Superior temporal gyrus (tissue), 1 donor: ENCODE measurements at regions not wholly inside any gene's neighbourhood (a gene's known extent, or its start where the extent isn't known, plus 50 kb on each side); places are given as distances from the start of the nearest gene placed in this dataset.
A peak's percentile ranks its signal among the peaks of the same experiment; 100 is the strongest.
"Not testable (repeated sequence)": the region's sequence is repeated elsewhere in the genome, so short reads cannot be mapped to it uniquely, and the experiment has no call there.

Experiments used
- DNase-seq: peaks from one replicate; pipeline ENCODE4 v3.0.0-alpha.2; 2016; ENCODE audit errors: extremely low spot score

DNA sequence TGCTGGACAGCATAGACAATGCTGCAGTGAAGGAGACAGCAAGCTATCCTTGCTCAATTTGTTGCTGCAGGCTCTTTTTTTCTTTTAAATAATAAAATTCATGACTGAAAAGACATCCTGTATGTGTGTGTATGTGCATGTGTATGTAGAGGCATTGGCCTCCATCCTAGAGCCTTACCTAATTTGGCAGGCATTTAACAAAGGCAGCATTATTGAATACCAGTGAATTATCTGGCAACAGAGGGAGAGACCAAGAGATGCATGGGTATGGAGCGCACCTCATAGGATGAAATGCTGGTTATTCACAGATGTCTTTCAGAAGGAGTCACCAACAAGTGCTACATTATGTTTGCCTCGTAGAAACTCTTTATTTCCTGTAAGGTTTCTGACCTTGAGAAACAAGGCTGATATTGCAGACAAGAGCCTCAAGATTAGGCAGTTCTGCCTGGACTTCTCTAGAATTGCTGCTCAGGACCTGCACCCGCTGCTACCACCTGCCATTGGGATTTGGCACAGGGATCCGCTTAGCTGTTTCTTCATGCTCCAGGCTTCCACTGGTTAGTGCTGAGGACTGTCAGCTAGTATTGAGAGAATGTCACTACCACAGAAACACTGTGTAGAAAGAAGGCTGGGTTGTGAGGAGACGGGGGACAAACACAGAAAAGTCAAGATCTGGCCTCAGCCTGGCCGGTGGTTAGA lies 247.7 kb upstream of the RFX3 start:
- no peak for DNase-seq

DNA sequence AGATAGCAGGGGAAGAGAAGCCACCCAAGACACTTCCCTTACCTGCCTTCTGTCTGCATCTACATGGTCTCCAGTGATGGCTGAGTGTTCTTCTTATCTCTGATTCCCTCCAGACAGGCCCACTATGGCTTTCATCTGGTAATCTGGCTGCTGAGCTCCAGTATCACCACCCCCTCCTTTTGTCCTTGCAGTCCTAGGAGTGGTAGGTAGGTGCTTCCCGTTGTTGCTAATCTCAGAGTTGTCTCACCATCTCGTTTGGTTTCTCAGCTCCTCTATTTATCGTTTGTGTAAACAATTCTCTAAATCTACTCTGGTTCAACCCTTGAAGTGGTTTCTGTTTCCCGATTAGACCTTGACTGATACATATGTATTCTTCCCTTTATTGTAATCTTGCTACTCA lies 243.8 kb upstream of the RFX3 start:
- no peak for DNase-seq

DNA sequence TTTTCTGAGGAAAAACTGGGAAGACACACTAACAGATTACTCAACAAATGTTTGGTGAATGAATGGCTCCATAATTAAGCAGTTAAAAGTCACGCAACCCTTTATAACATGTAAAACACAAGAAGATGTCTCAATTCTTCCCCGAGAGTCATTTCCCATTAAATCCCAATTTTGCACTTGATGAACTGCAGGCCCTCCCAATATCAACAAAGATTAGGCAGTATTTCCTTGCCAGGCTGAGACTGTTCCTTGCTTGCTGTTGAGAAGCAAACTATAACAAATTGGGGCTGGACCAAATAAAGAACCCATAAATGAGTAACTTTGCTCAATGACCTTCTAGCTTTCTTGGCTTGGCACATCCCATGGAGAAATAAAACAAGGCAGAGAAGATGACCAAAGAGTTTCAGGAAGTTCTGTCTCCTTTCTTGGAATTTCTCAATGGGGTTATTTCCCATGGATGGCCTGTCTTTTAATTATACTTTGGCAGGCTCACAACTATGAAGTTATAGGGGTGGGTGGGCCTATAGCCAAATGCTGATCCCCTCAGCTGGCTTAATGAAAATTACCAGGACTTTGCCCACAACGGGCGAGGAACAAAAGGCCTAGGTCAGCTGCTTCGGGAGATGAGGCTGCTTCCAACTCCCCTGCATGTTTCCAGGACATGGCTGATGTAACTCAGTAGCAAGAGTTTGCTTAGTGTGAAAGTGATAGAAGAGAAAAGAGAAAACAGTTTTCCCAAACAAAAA lies 243.1 kb upstream of the RFX3 start:
- no peak for DNase-seq

DNA sequence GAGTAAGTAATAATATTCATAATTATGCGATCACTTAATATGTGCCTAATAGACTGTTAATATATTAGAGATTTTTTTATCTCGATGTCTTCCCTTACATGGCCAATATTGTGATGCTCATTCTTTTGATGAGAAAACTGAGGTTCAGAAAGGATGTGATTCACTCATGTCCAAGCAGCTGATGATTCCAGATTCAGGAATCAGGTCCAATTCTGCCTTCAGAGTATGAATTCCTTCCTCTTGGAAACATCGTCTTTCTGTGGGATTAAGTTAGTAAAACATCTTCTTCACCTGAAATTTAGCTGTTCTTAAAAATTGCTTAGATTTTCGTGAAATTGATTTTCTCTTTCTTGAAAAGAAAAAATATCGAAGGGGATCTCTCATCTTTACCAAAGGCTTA lies 242.5 kb upstream of the RFX3 start:
- DNase-seq = no peak

DNA sequence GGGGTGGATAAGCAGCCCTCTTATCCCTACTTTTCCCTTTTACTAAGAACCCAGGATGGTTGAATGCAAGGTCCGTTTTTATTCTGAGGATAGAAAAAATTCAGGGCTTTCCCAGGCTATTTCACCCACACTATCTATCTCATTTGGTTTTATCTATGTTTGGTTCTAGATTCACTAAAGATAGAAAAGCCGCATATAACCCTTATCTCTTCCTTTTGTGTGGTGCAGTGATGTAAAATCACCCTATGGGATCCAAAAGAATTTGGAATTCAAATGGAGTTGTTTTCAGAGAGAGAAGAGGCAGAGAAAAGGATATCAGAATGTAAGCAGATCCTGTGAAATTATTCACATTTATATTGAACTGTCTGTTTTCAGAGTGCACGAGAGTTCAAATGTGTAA lies 236.3 kb upstream of the RFX3 start:
- no peak for DNase-seq

DNA sequence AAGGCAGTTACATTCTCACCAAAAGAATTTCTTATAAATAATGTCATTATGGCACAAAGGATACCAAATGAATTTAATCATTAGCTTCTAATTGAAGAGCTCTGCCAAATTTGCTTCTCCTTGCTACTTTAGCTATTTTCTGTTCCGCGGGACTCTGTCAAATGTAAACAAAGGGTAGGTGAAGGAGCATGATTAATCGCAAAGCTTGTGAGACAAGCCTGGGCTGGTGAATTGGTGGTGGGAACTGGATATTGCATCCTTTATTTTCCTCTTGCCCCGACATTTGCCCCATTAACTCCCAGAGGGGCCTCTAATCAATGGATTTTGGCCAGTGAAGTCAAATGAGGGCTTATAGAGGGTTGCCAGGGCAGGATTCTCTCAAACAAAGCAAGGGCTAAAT lies 234.2 kb upstream of the RFX3 start:
- no peak for DNase-seq

DNA sequence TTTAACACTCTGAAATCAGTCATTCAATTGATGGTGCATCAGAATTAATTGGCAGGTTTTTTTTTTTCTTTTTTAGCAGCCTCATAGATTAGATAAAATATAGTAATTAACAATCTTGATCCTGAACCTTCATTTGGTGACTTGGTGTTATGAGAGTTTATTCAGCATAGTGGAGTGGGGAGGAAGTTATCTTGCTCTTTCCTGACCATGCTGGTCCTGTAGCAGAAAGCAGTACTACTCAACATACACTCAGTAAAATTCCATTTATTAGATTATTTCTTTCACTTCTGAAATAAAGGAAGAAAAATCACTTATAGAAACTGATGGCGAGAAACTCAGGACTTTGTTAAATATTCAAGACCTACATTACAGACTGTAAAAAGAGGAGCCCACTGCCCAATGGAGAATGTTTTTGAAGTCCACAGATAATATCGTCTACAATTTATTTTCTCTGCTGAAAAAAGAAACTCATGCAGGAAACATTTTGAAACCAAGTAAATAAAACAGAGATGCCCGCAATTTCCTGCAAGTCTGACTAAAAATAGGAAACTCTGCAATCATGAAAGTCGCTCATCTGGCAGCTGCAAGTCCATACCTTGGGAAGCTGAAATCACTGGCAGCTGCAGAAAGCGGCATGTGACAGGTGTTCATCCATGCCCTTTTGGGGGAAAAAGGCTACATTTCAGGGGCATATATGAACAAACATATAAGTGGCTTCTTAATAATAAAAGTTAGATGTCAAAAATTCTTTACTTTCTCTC lies 233.2 kb upstream of the RFX3 start:
- no peak for DNase-seq

DNA sequence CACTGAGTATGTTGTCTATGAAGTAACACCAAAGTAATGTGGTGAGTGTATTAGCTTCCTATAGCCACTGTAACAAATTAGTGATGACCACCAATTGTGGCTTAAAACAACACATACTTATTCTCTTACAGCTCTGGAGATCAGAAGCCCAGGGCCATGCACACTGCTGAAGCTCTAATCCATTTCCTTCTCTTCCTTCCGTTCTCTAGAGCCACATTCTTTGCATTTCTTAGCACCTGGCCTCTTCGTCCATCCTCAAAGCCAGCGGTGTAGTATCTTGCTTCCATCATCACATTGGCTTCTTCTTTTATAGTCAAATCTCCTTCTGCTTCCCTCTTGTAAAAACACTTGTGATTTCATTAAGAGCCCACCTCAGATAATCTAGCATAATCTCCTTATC lies 230.3 kb upstream of the RFX3 start:
- DNase-seq = no peak

DNA sequence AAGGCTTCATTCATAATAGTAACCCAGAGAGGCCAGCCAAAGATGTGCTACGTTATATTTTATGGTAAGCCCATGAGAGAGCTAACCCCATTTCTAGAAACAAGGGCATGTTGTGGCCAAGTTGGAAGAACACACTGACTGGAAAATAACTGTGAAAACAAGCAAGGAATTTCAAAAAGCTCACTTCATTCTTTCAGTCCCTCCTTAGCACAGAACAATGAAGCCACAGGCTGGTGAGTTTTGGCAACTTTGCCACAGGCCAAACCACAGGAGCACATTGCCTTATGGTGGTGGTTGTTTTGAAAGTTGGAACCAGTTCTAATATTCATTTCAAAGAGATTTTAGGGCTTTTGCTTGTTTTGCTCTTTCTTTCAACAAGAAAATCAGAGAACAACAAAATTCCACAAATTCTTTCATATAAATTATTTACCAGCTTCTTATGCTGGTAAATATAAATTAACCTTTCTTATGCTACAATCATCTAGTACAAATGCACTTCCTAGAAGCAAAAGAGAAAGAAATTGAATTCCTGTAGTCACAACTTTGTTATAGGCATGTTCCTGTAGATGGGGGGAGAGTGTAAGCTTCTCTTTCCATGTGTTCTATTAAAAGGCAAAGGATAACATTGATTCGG lies 225.4 kb upstream of the RFX3 start:
- no peak for DNase-seq

DNA sequence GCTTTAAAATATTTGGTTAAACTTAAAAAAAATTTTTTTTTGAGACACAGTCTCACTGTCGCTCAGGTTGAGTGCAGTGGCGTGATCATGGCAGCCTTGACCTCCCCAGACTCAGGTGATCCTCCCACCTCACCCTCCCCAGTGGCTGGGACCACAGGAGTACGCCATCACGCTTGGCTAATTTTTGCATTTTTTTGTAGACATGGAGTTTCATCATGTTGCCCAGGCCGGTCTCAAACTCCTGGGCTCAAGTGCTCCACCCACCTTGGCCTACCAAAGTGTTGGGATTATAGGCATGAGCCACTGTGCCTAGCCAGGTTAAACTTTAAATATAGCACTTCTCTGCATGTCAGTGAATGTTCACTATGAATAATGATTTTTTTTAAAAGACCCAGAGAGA lies 224.5 kb upstream of the RFX3 start:
- DNase-seq = no peak

DNA sequence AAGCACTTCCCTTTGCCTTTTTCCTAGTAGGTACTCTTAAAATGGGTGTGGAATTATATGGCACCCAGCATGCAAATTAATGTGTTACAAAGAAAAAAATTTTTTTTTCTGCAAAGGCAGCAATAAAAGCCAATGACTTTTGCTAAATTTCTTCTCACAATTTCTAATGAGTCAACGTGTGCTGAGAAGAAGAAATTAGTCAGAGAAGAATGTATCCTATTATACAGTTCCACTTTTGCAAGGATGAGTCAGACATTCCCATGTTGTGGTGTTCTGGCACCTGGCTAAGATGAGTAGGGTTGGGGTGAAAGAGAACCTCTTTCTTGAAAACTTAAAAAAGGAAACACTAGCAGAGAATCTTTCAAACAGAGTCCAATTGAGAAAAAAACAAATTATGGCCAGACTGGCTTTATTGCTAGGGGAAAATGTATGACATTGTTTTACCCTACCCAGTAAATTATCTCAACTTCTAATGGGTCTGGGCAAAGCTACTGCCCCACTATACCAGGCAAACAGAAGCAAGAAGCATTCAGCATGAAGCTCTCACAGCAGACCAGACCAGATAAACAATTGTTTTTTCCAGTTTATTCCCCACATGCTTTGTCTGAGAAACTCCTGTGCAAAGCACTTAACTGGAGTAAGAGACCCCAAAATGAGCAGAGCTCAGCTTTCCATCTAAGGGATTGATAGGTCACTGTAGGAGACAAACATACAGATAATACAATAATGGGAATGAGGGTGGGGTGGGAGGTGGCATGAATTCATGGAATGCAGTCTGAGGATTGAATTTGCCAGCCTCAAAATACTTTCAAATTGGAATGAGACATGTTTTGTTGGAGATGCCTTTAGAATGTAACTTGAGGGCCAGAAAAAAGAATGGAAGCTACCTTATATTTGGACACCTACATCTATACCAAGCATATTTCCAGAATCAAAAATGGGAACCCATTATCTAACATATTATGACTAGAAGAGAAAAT lies 220.8 kb upstream of the RFX3 start:
- peak; percentile 50 for DNase-seq

DNA sequence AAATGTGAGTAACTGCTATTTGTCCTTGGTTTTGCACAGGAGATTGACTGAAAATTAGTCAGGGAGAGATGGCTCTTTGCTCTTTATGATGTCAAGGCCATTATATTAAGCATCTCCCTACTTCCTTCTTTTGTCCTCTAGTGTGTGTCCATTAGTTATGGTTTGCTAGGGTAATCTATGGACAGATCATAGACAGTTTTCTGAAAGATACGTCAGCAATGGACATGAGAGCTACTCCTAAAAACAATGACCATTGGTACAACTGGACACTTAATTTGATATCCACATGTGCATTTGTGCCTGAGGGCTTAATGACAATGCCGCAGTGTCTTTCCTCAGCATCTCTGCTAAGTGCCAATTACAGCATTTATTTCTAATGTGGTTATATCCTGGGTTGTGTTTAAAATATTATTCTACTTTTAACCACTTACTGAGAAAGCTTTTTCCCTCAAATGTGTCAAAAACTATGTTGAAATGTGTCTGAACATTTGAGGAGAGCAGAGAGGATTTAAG lies 218.2 kb upstream of the RFX3 start:
- no peak for DNase-seq

DNA sequence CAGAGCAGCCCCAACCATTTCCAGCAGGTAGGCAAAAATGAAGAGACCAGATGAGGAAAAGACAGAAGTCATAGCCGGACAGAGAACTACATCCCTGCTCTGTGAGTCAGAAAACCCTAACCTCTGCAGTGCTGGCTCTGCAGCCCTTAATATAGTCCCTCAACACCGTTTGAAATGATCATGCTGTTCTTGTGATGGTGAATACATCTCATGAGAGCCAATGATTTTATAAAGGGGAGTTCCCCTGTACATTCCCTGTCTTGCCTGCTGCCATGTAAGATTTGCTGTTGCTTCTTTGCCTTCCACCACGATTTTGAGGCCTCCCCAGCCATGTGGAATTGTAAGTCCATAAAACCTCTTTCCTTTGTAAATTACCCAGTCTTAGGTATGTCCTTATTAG lies 216.8 kb upstream of the RFX3 start:
- DNase-seq = no peak

DNA sequence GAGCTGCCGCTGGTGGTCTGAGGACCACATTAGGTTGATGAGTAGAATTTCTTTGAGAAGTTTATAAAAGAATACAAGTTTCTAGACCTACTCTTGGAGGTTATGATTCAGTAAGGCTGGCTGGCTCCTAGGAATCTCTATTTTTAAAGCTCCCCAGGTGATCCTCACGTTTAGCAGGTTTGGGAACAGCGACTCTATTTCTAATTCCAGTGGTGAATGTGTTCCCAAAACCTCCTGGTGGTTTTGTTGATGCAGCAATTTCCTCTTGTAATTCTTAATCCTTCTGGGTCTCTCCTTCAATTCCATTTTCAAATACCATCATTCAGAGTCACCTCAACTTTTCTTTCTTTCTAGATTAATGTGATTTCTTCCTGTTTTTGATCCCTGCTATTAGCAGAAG lies 215.9 kb upstream of the RFX3 start:
- DNase-seq = no peak

DNA sequence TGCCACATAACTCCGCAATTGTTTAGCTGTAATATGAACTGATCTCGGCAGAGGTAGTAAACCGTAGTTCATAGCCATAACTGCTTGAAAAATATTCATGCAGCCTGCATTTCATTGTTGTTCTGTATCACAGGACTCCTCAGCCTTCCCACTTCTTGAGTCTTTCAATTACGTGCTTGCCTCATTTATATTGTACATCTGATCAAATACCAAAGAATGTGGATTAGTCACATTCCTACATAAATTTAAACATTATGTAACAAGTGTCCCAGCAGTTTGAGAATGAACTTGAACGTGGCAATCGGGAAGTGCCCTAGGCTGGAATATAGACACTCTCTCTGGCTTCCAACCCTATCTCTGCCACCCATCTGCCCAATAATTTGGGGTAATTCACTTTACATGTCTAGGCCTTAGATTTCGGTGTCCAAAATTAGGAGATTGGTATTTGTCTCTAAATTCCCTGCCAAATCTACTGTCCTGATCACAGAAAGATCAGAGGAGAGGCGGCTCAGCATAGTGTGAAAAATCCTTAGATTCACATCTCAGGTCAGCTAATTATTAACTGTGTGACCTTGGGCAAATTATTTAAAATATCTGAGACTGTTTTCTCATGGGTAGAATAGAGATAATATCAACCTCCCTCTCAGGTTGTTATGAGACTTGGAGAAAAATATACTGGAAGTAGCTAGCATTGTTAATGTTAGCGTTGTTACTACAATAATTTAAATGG lies 215.1 kb upstream of the RFX3 start:
- no peak for DNase-seq

DNA sequence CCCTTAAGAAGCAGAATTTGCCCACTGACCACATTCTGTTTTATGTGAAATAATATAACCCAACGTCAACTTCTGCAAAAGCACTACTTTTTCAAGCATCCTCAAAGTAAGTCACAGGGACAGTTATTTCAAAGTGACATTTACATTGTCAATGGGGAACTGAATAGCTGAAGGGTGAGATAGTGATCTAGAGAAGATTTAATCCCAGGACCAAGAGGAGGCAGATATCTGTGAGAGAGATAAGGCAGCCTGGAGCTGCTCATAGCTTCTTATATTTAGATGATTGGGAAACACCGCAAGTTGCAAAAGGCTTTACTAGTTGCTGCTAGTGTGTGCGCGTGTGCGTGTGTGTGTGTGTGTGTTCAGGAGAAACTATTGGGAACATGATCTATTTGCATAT lies 210.4 kb upstream of the RFX3 start:
- no peak for DNase-seq

DNA sequence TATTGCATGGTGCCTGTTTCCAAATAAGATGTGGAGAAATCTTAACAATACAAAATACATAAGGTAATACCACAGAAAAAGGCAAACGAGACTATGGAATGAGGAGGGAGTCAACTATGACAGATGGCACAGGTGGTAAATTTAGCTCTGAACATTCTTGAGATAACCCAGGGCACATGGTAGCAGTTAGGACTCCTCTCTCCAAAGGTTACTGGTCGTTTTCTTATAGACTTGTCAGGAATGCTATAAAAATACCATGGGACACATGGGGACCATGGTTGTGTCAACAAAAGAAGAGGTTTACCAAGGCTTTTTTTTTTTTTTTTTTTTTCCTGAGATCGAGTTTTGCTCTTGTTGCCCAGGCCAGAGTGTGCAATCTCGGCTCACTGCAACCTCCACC lies 209.4 kb upstream of the RFX3 start:
- no peak for DNase-seq

DNA sequence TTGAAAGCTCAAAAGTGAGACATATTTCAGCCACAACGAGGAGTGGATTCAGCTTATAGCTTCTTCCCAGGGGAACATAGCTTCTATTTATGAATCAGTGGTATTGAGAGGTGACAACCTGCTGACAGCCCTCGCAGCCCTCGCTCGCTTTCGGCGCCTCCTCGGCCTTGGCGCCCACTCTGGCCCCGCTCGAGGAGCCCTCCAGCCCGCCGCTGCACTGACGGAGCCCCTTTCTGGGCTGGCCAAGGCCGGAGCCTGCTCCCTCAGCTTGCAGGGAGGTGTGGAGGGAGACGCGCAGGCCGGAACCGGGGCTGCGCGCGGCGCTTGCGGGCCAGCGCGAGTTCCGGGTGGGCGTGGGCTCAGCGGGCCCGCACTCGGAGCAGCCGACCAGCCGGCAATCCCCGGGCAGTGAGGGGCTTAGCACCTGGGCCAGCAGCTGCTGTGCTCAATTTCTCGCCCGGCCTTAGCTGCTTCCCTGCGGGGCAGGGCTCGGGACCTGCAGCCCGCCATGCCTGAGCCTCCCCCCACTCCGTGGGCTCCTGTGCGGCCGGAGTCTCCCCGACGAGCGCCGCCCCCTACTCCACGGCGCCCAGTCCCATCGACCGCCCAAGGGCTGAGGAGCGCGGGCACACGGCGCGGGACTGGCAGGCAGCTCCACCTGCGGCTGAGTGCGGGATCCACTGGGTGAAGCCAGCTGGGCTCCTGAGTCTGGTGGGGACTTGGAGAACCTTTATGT lies 207.9 kb upstream of the RFX3 start:
- not testable (repeated sequence) for DNase-seq

DNA sequence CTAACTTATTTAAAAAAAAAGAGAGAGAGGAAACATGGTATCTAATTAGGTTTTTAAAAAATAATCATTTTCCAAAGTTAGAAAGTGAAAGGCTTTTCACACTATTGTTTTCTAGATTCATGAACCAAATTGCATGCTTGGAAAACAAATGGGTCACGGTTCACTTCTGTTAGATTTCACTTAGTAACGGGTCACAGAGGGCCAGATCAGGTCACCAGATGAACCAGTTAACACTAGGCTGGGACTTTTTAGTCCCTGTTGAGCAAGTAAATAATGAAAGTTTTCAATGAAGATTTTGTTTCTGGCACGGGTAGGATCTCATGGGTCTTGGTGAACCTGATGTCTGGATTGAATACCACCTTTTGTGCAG lies 207.2 kb upstream of the RFX3 start:
- no peak for DNase-seq
